GM12873 (cell line): ENCODE measurements at regions not wholly inside any gene's neighbourhood (a gene's known extent, or its start where the extent isn't known, plus 50 kb on each side); places are given as distances from the start of the nearest gene placed in this dataset.

Experiments used
- CTCF ChIP-seq: IDR thresholded peaks from 2 replicates; pipeline ENCODE4 v1.5.1; 2012; ENCODE audit warnings: low read depth, mild to moderate bottlenecking, moderate library complexity, low read length, control low read depth; ENCODE audit not compliant: insufficient read depth; ENCODE audit errors: missing control alignments

- TF ChIP-seq CTCF: no peak
Observed at GRCh38 chr17:13129356-13129755, 111.5 kb upstream of the ELAC2 start.

GRCh38 chr17:13128676-13129075 is 110.8 kb upstream of the ELAC2 start:
- TF ChIP-seq CTCF: no peak

GRCh38 chr17:13127921-13128602 is 110.2 kb upstream of the ELAC2 start:
- no peak for TF ChIP-seq CTCF

- no peak for TF ChIP-seq CTCF
Observed at GRCh38 chr17:13120864-13121263, 103.0 kb upstream of the ELAC2 start.

GRCh38 chr17:13118311-13118710 is 100.5 kb upstream of the ELAC2 start:
- TF ChIP-seq CTCF: no peak

- TF ChIP-seq CTCF: no peak
Observed at GRCh38 chr17:13117616-13118015, 99.8 kb upstream of the ELAC2 start.

- TF ChIP-seq CTCF: peak; percentile 58
Observed at GRCh38 chr17:13114601-13115031, 96.8 kb upstream of the ELAC2 start.
